ENCODE measurements at regions not wholly inside any gene's neighbourhood (a gene's known extent, or its start where the extent isn't known, plus 50 kb on each side); places are given as distances from the start of the nearest gene placed in this dataset.

DNA sequence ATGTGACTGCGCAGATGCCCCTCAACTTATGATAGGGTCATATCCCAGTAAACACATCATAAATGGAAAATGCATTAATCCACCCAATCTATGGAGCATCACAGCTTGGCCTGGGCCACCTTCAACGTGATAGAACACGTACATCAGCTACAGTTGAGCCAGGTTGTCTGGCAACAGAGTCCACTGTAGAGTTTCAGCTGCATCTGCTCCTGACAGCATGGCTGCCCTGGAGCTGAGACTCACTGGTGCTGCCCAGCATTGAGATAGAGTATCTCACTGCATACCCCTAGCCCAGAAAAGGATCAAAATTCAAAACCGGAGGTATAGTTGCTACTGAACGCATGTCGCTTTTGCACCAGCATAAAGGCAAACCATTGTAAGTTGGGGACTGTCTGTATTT, 437.7 kb upstream of the MKI67 start:
- no peak for TF ChIP-seq POLR2A (IDR thresholded peaks at IDR 0.05; ENCODE audit: low read length)
- no peak for TF ChIP-seq GATA1 (IDR thresholded peaks at IDR 0.05; ENCODE audit: low read depth, low read length)

Measured in erythroblast (primary cell).